Right ventricle myocardium inferior (tissue), 1 donor: ENCODE measurements at regions not wholly inside any gene's neighbourhood (a gene's known extent, or its start where the extent isn't known, plus 50 kb on each side); places are given as distances from the start of the nearest gene placed in this dataset.

Source experiments
- ATAC-seq: fragments of 200-7000 bp; cut with Tn5 transposase; one replicate; pipeline ENCODE4 v1.9.1; 2020; ENCODE audit warnings: mild to moderate bottlenecking, moderate library complexity
- DNase-seq: peaks from one replicate; pipeline ENCODE4 v3.0.0; 2021; ENCODE audit errors: missing footprints
- intact Hi-C: fragments of 100-400 bp; cut with DNase I; formaldehyde crosslinking; loops from one replicate; pipeline ENCODE4 v1.11.0; 2022
- donor health status: DM: no; HTN: yes; CAD: no; lungs with severe emphysema.

- ATAC-seq (no peak), DNase-seq (no peak)
- intact Hi-C loops = no loop called here
Measured at GRCh38 chr9:13868336-13868735, 445.6 kb downstream of the NFIB start.

GRCh38 chr9:13865869-13866268, 448.1 kb downstream of the NFIB start:
- DNase-seq (no peak), ATAC-seq (no peak)
- intact Hi-C loops = no loop called here

- intact Hi-C loops = no loop called here
- DNase-seq (peak; percentile 70), ATAC-seq (peak; percentile 95)
Measured at GRCh38 chr9:13863112-13863511, 450.8 kb downstream of the NFIB start.

GRCh38 chr9:13862654-13863053, 451.3 kb downstream of the NFIB start:
- intact Hi-C loops = no loop called here
- ATAC-seq = peak; percentile 11
- DNase-seq = no peak

DNA sequence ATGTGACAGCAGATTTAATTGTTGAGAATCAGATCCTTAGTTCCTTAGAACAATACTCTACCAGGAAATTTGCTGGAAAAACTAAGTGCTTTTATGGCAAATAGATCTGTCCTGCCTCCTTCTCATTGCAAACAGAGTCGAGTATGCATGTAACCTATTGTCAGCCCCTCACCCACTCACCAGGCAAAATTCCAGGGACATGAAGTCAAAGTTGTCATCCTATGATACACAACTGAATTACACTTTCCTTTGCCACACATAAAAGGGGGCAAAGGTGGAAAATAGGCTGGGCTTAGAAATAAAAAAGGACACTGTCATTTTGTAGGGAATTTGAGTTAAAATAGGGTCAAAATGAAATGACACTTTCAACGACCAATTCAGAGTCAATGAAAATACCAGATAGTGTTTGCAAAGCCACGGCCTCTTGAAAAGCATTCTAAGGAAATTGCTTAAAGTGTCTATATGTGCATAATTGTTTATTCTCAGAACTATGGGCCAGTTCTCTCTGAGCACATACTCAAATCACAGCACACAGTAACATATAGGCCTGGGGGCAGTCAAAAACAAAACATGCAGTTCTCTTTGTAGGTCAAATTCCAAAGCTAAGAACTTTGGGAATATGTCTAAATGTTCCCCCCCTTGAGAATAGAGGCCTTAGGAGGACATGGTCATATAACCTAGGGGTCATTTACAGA, 452.8 kb downstream of the NFIB start:
- intact Hi-C loops = no loop called here
- DNase-seq (no peak), ATAC-seq (no peak)

GRCh38 chr9:13860019-13860418, 453.9 kb downstream of the NFIB start:
- intact Hi-C loops = no loop called here
- peak; percentile 80 for ATAC-seq
- DNase-seq = no peak

GRCh38 chr9:13857521-13857920, 456.4 kb downstream of the NFIB start:
- DNase-seq = no peak

DNA sequence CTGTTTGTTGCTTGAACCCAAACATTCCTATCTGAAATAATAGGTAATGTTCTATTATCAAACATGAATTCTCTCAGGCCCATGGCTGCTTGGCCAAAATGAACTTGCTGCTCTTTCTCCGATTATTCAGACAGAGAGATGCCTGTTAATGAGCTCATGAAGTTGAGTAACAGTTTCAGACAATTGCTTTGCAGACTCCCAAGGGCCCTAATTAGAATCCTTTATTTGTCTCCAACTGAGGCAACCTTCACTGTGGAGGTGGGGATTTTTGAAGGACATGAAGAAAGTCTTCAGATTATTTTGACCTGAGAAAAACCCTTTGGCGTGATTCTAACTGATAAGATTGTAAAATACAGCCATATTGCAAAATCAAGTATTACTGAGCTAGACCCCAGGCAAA, 466.7 kb downstream of the NFIB start:
- no peak for DNase-seq
- intact Hi-C loops = loop anchor here (10.0 kb wide), 1 partner anchor 68 kb away; no protein-coding TSS in a partner anchor
- ATAC-seq = peak; percentile 54

More at GRCh38 chr9:13857521-13857920, 456.4 kb downstream of the NFIB start:
- no peak for ATAC-seq
- intact Hi-C loops = loop anchor here (10.0 kb wide), 3 partner anchors 117 to 457 kb away; partner anchors contain the start of gene NFIB

GRCh38 chr9:13845460-13845859, 468.5 kb downstream of the NFIB start:
- no peak for DNase-seq
- no peak for ATAC-seq
- intact Hi-C loops = loop anchor here (10.0 kb wide), 1 partner anchor 69 kb away; no protein-coding TSS in a partner anchor

- intact Hi-C loops = loop anchor here (5.0 to 10.0 kb wide), 2 partner anchors 73 to 285 kb away; no protein-coding TSS in a partner anchor
- DNase-seq (peak; percentile 49), ATAC-seq (peak; percentile 92)
Measured at GRCh38 chr9:13841746-13842462, 472.0 kb downstream of the NFIB start.

DNA sequence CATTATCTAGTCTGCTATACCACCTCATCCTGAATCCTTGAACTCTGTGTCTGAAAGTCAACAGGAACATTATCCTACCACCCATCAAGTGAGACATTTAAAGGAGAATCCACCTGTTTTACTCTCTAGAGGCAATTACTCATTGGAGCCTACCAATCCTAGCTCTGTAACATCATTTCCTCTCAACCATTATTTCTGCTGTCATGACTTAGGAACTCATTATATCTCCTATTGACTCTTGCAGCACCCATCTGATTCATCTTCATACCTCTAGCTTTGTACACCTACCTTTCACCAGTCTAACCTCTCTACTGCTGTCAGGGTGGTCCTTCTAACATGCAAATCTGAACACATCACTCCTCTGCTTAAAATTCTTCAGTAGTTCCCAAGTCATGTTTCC, 481.5 kb downstream of the NFIB start:
- ATAC-seq (no peak), DNase-seq (no peak)
- intact Hi-C loops = no loop called here

GRCh38 chr9:13823026-13823425, 490.9 kb downstream of the NFIB start:
- DNase-seq = no peak
- ATAC-seq = no peak
- intact Hi-C loops = no loop called here

DNA sequence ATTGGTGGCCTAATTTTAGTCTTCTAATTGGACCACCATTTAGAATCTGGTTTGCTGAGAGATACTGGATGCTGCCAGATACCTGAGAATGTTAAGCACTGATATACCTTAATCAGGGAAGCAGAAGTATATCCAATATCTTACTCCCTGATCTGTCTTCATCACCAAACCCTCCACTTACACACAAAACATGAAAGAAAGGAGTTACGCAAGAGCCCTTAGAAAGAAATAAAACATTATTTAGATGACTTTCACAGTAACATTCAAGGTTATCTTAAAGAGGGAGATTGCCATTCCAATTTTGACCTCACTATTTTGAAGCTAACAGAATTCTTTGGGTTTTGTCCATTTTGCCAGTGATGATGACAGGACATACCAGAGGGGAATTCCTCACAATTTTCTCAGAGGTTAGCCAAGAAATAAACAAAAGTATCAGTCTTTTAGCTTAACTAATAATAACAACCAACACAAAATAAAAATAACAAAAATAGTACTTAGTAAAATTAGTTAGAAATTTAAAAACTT, 496.1 kb downstream of the NFIB start:
- intact Hi-C loops = no loop called here
- ATAC-seq = peak; percentile 34

GRCh38 chr9:13816837-13817236, 497.1 kb downstream of the NFIB start:
- DNase-seq = no peak
- intact Hi-C loops = no loop called here
- no peak for ATAC-seq

More for the DNA sequence above, 496.1 kb downstream of the NFIB start:
- no peak for DNase-seq

DNA sequence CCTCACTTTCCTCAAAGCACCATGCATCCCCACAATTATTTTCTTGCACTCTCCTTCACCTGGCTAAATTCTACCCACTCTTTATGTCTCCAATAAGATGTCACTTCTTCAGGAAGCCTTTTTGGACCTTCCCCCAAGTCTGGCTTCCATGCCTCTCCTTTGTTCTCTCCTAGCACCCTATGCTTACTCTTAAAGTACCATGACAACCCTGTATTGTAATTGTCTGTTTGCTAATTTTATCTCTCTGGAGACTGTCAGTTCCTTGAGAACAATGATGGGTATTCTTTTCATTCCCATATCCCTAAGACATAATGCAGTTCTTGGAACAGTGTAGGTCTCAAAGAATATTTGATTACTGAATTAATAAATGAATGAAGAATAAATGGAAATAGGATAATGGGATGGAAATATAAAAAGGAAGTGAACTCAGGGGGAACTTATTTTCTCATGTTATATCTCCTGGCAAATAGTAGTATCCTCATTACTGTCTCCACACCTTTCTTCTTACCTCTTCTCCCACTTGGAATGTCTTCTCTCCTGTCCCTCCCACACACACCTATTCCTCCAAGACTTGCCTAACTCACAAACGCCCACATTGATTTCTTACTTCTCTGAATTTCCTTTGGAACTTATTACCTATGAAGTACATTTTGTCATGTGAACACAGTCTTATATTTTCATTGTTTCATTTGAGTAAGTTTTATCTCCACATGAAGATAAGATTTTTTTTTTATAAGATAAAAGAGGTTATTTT, 499.1 kb downstream of the NFIB start:
- ATAC-seq (no peak), DNase-seq (no peak)
- intact Hi-C loops = no loop called here

GRCh38 chr9:13811876-13812275, 502.1 kb downstream of the NFIB start:
- no peak for DNase-seq
- ATAC-seq = no peak
- intact Hi-C loops = no loop called here

DNA sequence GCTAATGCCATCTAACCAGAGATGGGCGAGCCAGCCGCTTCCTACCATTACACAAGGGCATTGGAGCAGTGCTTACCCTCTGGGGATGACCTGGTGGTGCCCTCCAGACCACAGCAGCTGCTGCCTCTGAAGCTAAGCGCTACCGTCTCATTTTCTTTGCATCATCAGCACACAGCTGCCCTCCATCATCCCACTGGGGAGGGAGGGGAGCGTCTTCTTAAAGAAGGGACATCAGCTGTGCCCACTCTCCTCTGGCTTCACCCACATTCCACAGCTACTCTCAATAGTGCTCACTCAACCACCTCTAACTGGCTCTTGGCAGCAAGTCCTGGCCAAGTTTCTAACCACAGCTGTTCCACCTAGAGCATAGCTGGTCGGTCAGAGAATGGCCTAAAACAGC, 503.4 kb downstream of the NFIB start:
- DNase-seq = no peak
- intact Hi-C loops = no loop called here
- peak; percentile 20 for ATAC-seq

DNA sequence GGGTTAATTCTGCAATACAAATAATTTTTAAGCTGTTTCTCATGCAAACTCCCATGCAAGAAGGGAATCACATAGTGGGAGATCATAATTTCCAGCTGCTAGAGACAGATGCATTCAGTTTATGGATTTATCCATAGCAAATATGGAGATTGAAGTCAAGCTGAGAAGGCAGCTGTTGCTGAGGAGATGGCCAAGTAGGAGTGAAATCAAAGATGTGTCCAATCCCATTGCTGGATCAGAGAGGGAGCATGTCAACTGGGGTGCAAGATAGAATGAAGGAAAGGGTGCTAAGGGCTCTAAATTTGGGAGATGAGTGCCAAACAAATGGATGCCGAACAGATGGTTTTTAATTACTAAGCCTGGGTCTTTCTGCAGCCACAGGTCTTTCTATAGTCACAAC, 504.5 kb downstream of the NFIB start:
- DNase-seq (no peak), ATAC-seq (no peak)
- intact Hi-C loops = no loop called here

- ATAC-seq (no peak), DNase-seq (no peak)
- intact Hi-C loops = no loop called here
Measured at GRCh38 chr9:13807118-13807517, 506.8 kb downstream of the NFIB start.
